B cell (primary cell): ENCODE measurements at regions not wholly inside any gene's neighbourhood (a gene's known extent, or its start where the extent isn't known, plus 50 kb on each side); places are given as distances from the start of the nearest gene placed in this dataset.
"Not testable (repeated sequence)": the region's sequence is repeated elsewhere in the genome, so short reads cannot be mapped to it uniquely, and the experiment has no call there.

Source experiments
- ATAC-seq: fragments of 200-7000 bp; cut with Tn5 transposase; one replicate; pipeline ENCODE4 v1.10.0; 2021; ENCODE audit warnings: low read depth, mild to moderate bottlenecking, moderate number of reproducible peaks, moderate library complexity
- CTCF ChIA-PET: fragments of 350-600 bp; sonication (Branson Sonifier 250); formaldehyde crosslinking; loops from one replicate; lab custom pipeline; 2021; ENCODE audit warnings: antibody characterized with exemption, inconsistent platforms; lab: Charles Lee
- POLR2A ChIA-PET: fragments of 350-600 bp; sonication (Branson Sonifier 250); formaldehyde crosslinking; loops from one replicate; lab custom pipeline; 2021; ENCODE audit warnings: antibody characterized with exemption; lab: Charles Lee
- DNase-seq: peaks from one replicate; pipeline ENCODE4 v3.0.0; 2013
- H2AFZ ChIP-seq: 2 replicates; pipeline ENCODE4 v1.6.1; 2012; ENCODE audit warnings: mild to moderate bottlenecking, low read depth, low read length; ENCODE audit not compliant: insufficient read depth, poor library complexity, severe bottlenecking
- H3K27ac ChIP-seq, 2 donors: 1 replicate in 1 of 2; 2 replicates in 1 of 2; pipeline ENCODE4 v1.5.1; 2012 to 2013; ENCODE audit warnings: low read length in 2 of 2, mild to moderate bottlenecking in 2 of 2, moderate library complexity in 1 of 2
- H3K27me3 ChIP-seq, 4 experiments: fragments of 200-600 bp in 1 of 4; sonication (generic) in 1 of 4; replicated peaks in 1 of 4; 1 replicate in 2 of 4; 2 replicates in 2 of 4; pipeline versions ENCODE4 v1.6.1 to v1.7.0; 2013 to 2016; ENCODE audit warnings: low read length in 3 of 4, mild to moderate bottlenecking in 2 of 4, mixed read lengths in 1 of 4, moderate library complexity in 1 of 4; ENCODE audit not compliant: insufficient read depth in 4 of 4, control insufficient read depth in 3 of 4; ENCODE audit errors: control extremely low read depth in 1 of 4
- H3K36me3 ChIP-seq, 2 experiments: replicated peaks in 1 of 2; 1 replicate in 1 of 2; 2 replicates in 1 of 2; pipeline versions ENCODE4 v1.6.1 to v1.7.1; 2013; ENCODE audit warnings: low read length in 1 of 2; ENCODE audit not compliant: insufficient read depth in 2 of 2, control insufficient read depth in 1 of 2; ENCODE audit errors: control extremely low read depth in 1 of 2, extremely low read depth in 1 of 2
- H3K4me1 ChIP-seq, 2 donors: fragments of 200-600 bp in 1 of 2; sonication (generic) in 1 of 2; 1 replicate in 1 of 2; 2 replicates in 1 of 2; pipeline versions ENCODE4 v1.5.1 to v1.6.1; 2013 to 2017; ENCODE audit warnings: low read length in 2 of 2; ENCODE audit not compliant: control insufficient read depth in 2 of 2, insufficient read depth in 2 of 2
- H3K4me2 ChIP-seq: replicated peaks from 2 replicates; pipeline ENCODE3; 2012; ENCODE audit warnings: mild to moderate bottlenecking, low read depth, low read length; ENCODE audit not compliant: poor library complexity, severe bottlenecking
- H3K4me3 ChIP-seq, 5 experiments: fragments of 200-600 bp in 1 of 5; sonication (generic) in 1 of 5; 1 replicate in 3 of 5; 2 replicates in 2 of 5; pipeline versions ENCODE4 v1.5.1 to v1.7.0; 2011 to 2016; ENCODE audit warnings: low read length in 4 of 5, mild to moderate bottlenecking in 4 of 5, low read depth in 2 of 5, control low read depth in 1 of 5, moderate library complexity in 1 of 5; ENCODE audit not compliant: insufficient read depth in 1 of 5; ENCODE audit errors: control extremely low read depth in 1 of 5, extremely low read depth in 1 of 5
- H3K79me2 ChIP-seq: fragments of 200-600 bp; sonication (generic); one replicate; pipeline ENCODE4 v1.6.0; 2016; ENCODE audit warnings: low read length; ENCODE audit not compliant: control insufficient read depth, insufficient read depth
- H3K9ac ChIP-seq: fragments of 200-600 bp; sonication (generic); 2 replicates; pipeline ENCODE4 v1.6.1; 2017; ENCODE audit warnings: mild to moderate bottlenecking, low read length, moderate library complexity
- H3K9me3 ChIP-seq, 3 donors: one replicate each; pipeline versions ENCODE4 v1.6.1 to v1.7.1; 2013; ENCODE audit warnings: low read length in 2 of 3; ENCODE audit not compliant: control insufficient read depth in 2 of 3, insufficient read depth in 1 of 3; ENCODE audit errors: control extremely low read depth in 1 of 3
- H4K20me1 ChIP-seq: 2 replicates; pipeline ENCODE4 v1.6.0; 2012; ENCODE audit warnings: mild to moderate bottlenecking, low read length; ENCODE audit not compliant: insufficient read depth, control insufficient read depth, poor library complexity, severe bottlenecking
- H3K27ac Mint-ChIP-seq: one replicate; pipeline ENCODE4 v1.8.0; 2021; ENCODE audit warnings: mixed read lengths
- H3K27me3 Mint-ChIP-seq: one replicate; pipeline ENCODE4 v1.8.0; 2021; ENCODE audit warnings: mixed read lengths
- H3K4me1 Mint-ChIP-seq: one replicate; pipeline ENCODE4 v1.8.0; 2021; ENCODE audit warnings: mixed read lengths
- H3K4me3 Mint-ChIP-seq: one replicate; pipeline ENCODE4 v1.8.0; 2021; ENCODE audit warnings: mixed read lengths
- H3K9me3 Mint-ChIP-seq: one replicate; pipeline ENCODE4 v1.8.0; 2022; ENCODE audit warnings: mixed read lengths; ENCODE audit not compliant: insufficient read depth
- CTCF ChIP-seq: fragments of 200-600 bp; IDR thresholded peaks from one replicate; pipeline ENCODE4 v1.8.0; 2022; ENCODE audit warnings: antibody characterized with exemption, mild to moderate bottlenecking
- EZH2 ChIP-seq: IDR thresholded peaks from 2 replicates; pipeline ENCODE4 v1.6.1; 2012; ENCODE audit warnings: borderline replicate concordance, low read depth, mild to moderate bottlenecking, moderate library complexity, low read length; ENCODE audit not compliant: insufficient read depth, poor library complexity, severe bottlenecking
- WGBS: methylation state at CpG from one replicate; pipeline ENCODE4 v1.1.5; 2013; ENCODE audit warnings: missing lambda C conversion rate; ENCODE audit not compliant: insufficient coverage; 5-methylcytosine and 5-hydroxymethylcytosine counted together
- intact Hi-C: fragments of 100-400 bp; cut with micrococcal nuclease; formaldehyde crosslinking; loops from one replicate; pipeline ENCODE4 v1.10.0; 2022

GRCh38 chr7:45269192-45269591, 111.6 kb downstream of the RAMP3 start:
- Histone ChIP-seq H2AFZ (no peak overlapping the region), H3K79me2 (no peaks in the 10 kb centered on the region), H4K20me1 (no peaks in the 10 kb centered on the region), H3K4me1 (no peaks in the 10 kb centered on the region), H3K4me2 (no peak overlapping the region), H3K4me3 (no peak overlapping the region), H3K36me3 (no peaks in the 10 kb centered on the region), H3K27me3 (peaks cover 0 to 16% (median 7%) of the 10 kb centered on the region in 4 experiments), H3K9ac (no peak overlapping the region), H3K9me3 (peaks cover 0 to 6% (median 4%) of the 10 kb centered on the region in 3 donors), H3K27ac (no peak overlapping the region)
- Mint-ChIP-seq H3K27ac (no peak overlapping the region), H3K4me1 (no peaks in the 10 kb centered on the region), H3K9me3 (peaks cover 6% of the 10 kb centered on the region), H3K27me3 (peaks cover 42% of the 10 kb centered on the region), H3K4me3 (no peak overlapping the region)
- 93% methylated on average over 1 of the region's 2 CpGs for WGBS
- ChIA-PET CTCF (no interaction called here), POLR2A (no interaction called here)
- no peak for ATAC-seq
- intact Hi-C loops: no loop called here
- no peak for DNase-seq
- TF ChIP-seq CTCF (no peak), EZH2 (no peak)

GRCh38 chr7:45278763-45279398, 121.3 kb downstream of the RAMP3 start:
- Histone ChIP-seq H3K27me3 (peaks cover 0 to 9% (median 4%) of the 10 kb centered on the region in 4 experiments), H3K36me3 (no peaks in the 10 kb centered on the region), H4K20me1 (no peaks in the 10 kb centered on the region), H3K4me3 (no peak overlapping the region), H2AFZ (no peak overlapping the region), H3K9ac (no peak overlapping the region), H3K4me1 (no peaks in the 10 kb centered on the region), H3K4me2 (no peak overlapping the region), H3K9me3 (no peaks in the 10 kb centered on the region), H3K27ac (no peak overlapping the region), H3K79me2 (no peaks in the 10 kb centered on the region)
- POLR2A ChIA-PET: no interaction called here
- no peak overlapping the region for H3K4me3 Mint-ChIP-seq
- peaks cover 51% of the 10 kb centered on the region for H3K27me3 Mint-ChIP-seq
- no peak for TF ChIP-seq EZH2
- no peak for TF ChIP-seq CTCF
- WGBS: 90% methylated on average over 2 of the region's 4 CpGs
- DNase-seq (no peak), ATAC-seq (no peak)
- peaks cover 2% of the 10 kb centered on the region for H3K9me3 Mint-ChIP-seq
- CTCF ChIA-PET: no interaction called here
- H3K4me1 Mint-ChIP-seq: no peaks in the 10 kb centered on the region
- intact Hi-C loops: no loop called here
- no peak overlapping the region for H3K27ac Mint-ChIP-seq

- H3K4me3 Mint-ChIP-seq, H3K27ac ChIP-seq, H3K79me2 ChIP-seq, H3K4me1 Mint-ChIP-seq, CTCF ChIA-PET, intact Hi-C loops, H3K4me2 ChIP-seq, H3K9me3 Mint-ChIP-seq, H3K27ac Mint-ChIP-seq, ATAC-seq, H3K4me3 ChIP-seq, DNase-seq, H3K27me3 ChIP-seq, H3K4me1 ChIP-seq, H4K20me1 ChIP-seq, H2AFZ ChIP-seq, POLR2A ChIA-PET, H3K9ac ChIP-seq, H3K36me3 ChIP-seq: not testable (repeated sequence)
- peaks cover 0 to 10% (median 8%) of the 10 kb centered on the region in 3 donors for H3K9me3 ChIP-seq
- peaks cover 31% of the 10 kb centered on the region for H3K27me3 Mint-ChIP-seq
These were observed 132.0 kb downstream of the RAMP3 start for GRCh38 chr7:45289611-45290010.
